SK-N-MC (cell line): ENCODE measurements at regions not wholly inside any gene's neighbourhood (a gene's known extent, or its start where the extent isn't known, plus 50 kb on each side); places are given as distances from the start of the nearest gene placed in this dataset.

Experiments
- EZH2 ChIP-seq: fragments of 200-600 bp; sonication (generic); IDR thresholded peaks from one replicate; pipeline ENCODE4 v1.6.1; 2017; ENCODE audit warnings: antibody characterized with exemption
- POLR2AphosphoS5 ChIP-seq: IDR thresholded peaks from 2 replicates; pipeline ENCODE4 v1.6.1; 2012; ENCODE audit warnings: mild to moderate bottlenecking, low read depth, low read length, borderline replicate concordance

DNA sequence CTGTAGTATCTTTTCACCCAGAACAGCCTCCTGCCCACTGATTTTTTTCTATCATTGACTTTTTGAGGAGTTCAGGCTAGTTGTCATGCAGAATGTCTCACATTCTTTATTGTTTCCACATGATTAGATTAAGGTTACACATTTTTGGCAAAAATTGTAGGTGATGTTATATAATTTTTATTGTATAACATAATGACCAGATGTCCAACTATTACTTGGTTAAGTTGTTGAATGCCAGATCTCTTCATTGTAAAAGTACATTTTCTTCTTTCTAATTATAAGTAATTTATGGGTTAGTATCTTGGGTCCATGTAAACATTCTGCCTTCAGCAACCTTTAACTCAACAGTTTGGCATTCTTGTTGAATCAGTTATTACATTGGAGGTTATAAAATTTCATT is 138.4 kb downstream of the POSTN start:
- TF ChIP-seq EZH2 (no peak), POLR2AphosphoS5 (no peak)
